ENCODE measurements at regions not wholly inside any gene's neighbourhood (a gene's known extent, or its start where the extent isn't known, plus 50 kb on each side); places are given as distances from the start of the nearest gene placed in this dataset.

DNA sequence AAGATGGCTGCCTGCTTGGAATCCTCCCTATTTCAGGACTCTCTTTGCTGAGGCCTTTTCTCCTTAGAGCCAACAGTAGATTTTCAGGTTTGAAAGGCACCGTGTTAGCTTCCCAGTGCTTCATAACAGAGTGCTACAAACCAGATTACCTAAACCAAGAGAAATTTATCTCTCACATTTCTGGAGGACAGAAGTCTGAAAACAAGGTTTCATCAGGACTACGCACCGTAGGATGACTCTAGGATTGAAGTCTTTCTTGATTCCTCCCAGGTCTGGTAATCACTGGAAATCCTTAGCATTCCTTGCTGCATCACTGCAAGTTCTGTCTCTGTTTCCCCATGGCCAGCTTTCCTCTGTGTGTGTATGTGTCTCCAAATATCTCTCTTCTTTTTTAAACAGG lies 508.4 kb upstream of the GJE1 start:
- DNase-seq (ENCODE audit: low read depth), result no peak
- H3K4me3 ChIP-seq (ENCODE audit: low read depth, low read length), result no peak overlapping the region
- TF ChIP-seq, protein P1, sequence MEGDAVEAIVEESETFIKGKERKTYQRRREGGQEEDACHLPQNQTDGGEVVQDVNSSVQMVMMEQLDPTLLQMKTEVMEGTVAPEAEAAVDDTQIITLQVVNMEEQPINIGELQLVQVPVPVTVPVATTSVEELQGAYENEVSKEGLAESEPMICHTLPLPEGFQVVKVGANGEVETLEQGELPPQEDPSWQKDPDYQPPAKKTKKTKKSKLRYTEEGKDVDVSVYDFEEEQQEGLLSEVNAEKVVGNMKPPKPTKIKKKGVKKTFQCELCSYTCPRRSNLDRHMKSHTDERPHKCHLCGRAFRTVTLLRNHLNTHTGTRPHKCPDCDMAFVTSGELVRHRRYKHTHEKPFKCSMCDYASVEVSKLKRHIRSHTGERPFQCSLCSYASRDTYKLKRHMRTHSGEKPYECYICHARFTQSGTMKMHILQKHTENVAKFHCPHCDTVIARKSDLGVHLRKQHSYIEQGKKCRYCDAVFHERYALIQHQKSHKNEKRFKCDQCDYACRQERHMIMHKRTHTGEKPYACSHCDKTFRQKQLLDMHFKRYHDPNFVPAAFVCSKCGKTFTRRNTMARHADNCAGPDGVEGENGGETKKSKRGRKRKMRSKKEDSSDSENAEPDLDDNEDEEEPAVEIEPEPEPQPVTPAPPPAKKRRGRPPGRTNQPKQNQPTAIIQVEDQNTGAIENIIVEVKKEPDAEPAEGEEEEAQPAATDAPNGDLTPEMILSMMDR (IDR thresholded peaks at IDR 0.05; ENCODE audit: low read depth, low read length, missing control alignments), result no peak
- in situ Hi-C loops (cut with HindIII; ENCODE audit: low sequenced_read_pairs), result no loop called here

DNA sequence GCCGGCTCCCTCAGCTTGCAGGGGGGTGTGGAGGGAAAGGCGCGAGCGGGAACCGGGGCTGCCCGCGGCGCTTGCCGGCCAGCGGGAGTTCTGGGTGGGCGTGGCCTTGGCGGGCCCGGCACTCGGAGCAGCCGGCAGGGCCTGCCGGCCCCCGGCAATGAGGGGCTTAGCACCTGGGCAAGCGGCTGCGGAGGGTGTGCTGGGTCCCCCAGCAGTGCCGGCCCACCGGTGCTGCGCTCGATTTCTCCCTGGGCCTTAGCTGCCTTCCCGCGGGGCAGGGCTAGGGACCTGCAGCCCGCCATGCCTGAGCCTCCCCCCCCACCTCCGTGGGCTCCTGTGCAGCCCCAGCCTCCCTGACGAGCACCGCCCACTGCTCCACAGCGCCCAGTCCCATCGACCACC lies 514.5 kb upstream of the GJE1 start:
- DNase-seq (ENCODE audit: low read depth), result no peak
- in situ Hi-C loops (cut with HindIII; ENCODE audit: low sequenced_read_pairs), result no loop called here
- no peak overlapping the region for H3K4me3 ChIP-seq (ENCODE audit: low read depth, low read length)
- TF ChIP-seq, protein P1 (IDR thresholded peaks at IDR 0.05; ENCODE audit: low read depth, low read length, missing control alignments), result no peak

DNA sequence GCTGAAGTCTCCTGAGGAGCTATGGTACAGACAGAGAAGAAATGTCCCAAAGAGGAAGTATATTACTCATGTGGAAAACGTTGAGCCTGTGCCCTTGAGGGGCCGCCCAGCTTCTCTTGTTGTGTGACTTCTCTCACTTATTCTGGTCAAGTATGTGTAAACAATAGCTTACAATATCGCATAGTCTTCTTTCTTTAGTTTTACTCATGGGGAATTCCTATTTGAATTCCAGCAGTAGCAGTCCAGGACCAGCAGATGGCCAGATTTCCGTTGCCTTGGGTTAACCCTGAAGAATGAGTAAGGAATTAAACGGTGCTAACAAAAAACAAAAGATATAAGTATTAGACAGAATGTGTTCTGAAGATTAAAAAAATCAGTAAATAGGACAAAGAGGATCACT lies 522.0 kb upstream of the GJE1 start:
- in situ Hi-C loops (cut with HindIII; ENCODE audit: low sequenced_read_pairs), result no loop called here
- H3K4me3 ChIP-seq (ENCODE audit: low read depth, low read length), result no peak overlapping the region
- DNase-seq (ENCODE audit: low read depth), result no peak
- TF ChIP-seq, protein P1 (IDR thresholded peaks at IDR 0.05; ENCODE audit: low read depth, low read length, missing control alignments), result peak; percentile 41

DNA sequence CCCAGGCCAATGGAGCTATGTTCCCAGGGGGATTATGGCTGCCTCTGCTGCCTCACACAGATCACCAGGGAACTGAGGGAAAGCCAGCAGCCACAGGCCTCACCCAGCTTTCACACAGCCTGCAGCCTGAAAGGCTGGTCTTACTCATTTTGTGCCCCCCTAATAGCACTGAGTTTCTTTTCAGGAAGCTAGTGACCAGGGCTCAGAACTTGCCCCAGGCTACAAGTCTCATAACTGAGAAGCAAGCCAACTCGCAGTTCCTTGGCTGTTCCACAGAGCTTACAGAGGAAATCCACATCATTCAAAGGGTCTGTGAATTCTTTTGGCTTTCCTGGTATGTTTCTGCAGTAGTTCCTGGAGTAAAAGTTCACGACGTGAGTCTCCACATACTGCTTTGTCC lies 524.8 kb upstream of the GJE1 start:
- TF ChIP-seq, protein P1 (IDR thresholded peaks at IDR 0.05; ENCODE audit: low read depth, low read length, missing control alignments), result no peak
- in situ Hi-C loops (cut with HindIII; ENCODE audit: low sequenced_read_pairs), result no loop called here
- H3K4me3 ChIP-seq (ENCODE audit: low read depth, low read length), result no peak overlapping the region
- no peak for DNase-seq (ENCODE audit: low read depth)

DNA sequence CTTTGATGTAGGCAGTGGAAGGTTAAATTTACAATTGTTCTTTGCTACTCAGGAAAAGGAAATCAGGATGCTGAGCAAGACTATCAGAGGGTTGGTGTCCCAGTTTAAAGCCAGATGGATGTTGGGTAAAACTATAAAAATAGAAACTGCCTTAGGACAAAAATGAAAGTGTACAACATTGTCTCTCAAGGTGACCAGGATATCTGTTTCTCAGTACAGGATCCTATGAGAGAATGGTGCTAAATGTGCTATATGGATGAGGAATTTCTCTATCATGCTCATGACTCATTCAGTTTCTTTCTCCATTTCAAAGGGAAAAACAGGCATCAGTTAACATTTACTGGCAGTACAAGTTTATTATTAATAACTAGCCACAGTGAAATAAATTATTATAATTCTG lies 534.2 kb upstream of the GJE1 start:
- in situ Hi-C loops (cut with HindIII; ENCODE audit: low sequenced_read_pairs), result no loop called here
- H3K4me3 ChIP-seq (ENCODE audit: low read depth, low read length), result no peak overlapping the region
- DNase-seq (ENCODE audit: low read depth), result no peak
- TF ChIP-seq, protein P1 (IDR thresholded peaks at IDR 0.05; ENCODE audit: low read depth, low read length, missing control alignments), result no peak

DNA sequence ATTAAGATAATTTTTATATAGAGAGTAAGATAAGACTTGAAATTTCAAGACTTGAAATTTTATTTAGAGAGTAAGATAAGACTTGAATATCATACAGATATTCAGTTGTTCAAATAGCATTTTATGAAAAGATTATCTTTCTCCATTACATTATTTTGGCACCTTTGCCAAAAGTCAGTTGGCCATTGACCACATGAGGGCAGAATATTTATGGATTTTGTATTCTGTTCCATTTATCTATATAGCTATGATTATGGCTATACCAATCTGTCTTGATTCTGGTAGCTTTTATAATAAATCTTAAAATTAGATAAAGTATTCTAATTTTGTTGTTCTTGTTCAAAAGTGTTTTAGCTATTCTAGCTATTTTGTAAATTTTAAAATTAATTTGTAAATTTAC lies 537.9 kb upstream of the GJE1 start:
- TF ChIP-seq, protein P1 (IDR thresholded peaks at IDR 0.05; ENCODE audit: low read depth, low read length, missing control alignments), result peak; percentile 5
- in situ Hi-C loops (cut with HindIII; ENCODE audit: low sequenced_read_pairs), result no loop called here
- H3K4me3 ChIP-seq (ENCODE audit: low read depth, low read length), result no peak overlapping the region
- no peak for DNase-seq (ENCODE audit: low read depth)

DNA sequence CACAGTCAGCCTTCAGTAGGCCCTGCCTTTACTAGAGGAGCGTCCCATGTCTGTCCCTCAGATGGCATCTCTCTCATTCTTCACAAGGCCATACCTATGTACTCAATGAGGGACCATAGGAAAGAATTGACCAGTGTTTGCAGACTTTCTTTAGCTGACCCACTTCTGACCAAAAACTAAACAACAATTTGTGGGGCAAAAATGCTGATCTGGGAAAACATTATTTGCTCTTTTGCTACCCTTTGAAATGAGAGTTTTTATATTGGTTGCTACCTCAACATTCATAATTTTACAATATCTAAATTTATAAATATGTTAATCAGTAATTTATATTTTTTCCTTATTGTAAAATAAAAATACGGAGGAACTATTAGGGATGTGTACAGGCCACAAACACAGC lies 539.4 kb upstream of the GJE1 start:
- TF ChIP-seq, protein P1 (IDR thresholded peaks at IDR 0.05; ENCODE audit: low read depth, low read length, missing control alignments), result no peak
- no peak overlapping the region for H3K4me3 ChIP-seq (ENCODE audit: low read depth, low read length)
- no peak for DNase-seq (ENCODE audit: low read depth)
- in situ Hi-C loops (cut with HindIII; ENCODE audit: low sequenced_read_pairs), result no loop called here
